ENCODE measurements at regions not wholly inside any gene's neighbourhood (a gene's known extent, or its start where the extent isn't known, plus 50 kb on each side); places are given as distances from the start of the nearest gene placed in this dataset.

- TF ChIP-seq BCLAF1 (IDR thresholded peaks at IDR 0.05) (no peak), CBX5 (IDR thresholded peaks at IDR 0.05; ENCODE audit: low read depth) (peak; percentile 91; the same call in 1 of the 2 replicates), PAX8 (IDR thresholded peaks at IDR 0.05) (no peak), ETV6 (conservative IDR thresholded peaks at IDR 0.05 in 1 of 2, IDR thresholded peaks at IDR 0.05 in 1 of 2; ENCODE audit: borderline replicate concordance in 1 of 2, low read depth in 1 of 2) (no peak)
These were observed 539.6 kb upstream of the CLINT1 start (continued) for GRCh38 chr5:158398360-158399201.

- Histone ChIP-seq H3K36me3 (ENCODE audit: control insufficient read depth in 2 of 2, insufficient read depth in 2 of 2, low read length in 1 of 2) (no peaks in the 10 kb centered on the region), H3K4me1 (ENCODE audit: control insufficient read depth, insufficient read depth, low read length) (peaks cover 7% of the 10 kb centered on the region; the same call in 1 of the 2 replicates), H3K4me3 (no peak overlapping the region), H3K4me2 (ENCODE audit: control insufficient read depth, insufficient read depth) (no peak overlapping the region), H3K79me2 (ENCODE audit: control insufficient read depth, insufficient read depth, low read length) (no peaks in the 10 kb centered on the region), H4K20me1 (ENCODE audit: control insufficient read depth, insufficient read depth) (no peaks in the 10 kb centered on the region), H3K27me3 (replicated peaks in 1 of 2; ENCODE audit: control insufficient read depth in 2 of 2, insufficient read depth in 2 of 2, low read length in 1 of 2) (no peaks in the 10 kb centered on the region), H3K9me3 (replicated peaks; ENCODE audit: control insufficient read depth, insufficient read depth, low read length) (peaks cover 2% of the 10 kb centered on the region; the same call in 2 of the 3 replicates), H3K27ac (ENCODE audit: control insufficient read depth, insufficient read depth) (no peak overlapping the region), H3K9ac (ENCODE audit: control insufficient read depth, insufficient read depth, low read length) (no peak overlapping the region), H2AFZ (ENCODE audit: control insufficient read depth, low read depth, low read length) (no peak overlapping the region)
- no TSS peak for BruUV-seq (replicated peaks)
- SMC1A ChIA-PET (ENCODE audit: uncharacterized antibody, unreplicated experiment) = interaction anchor here (0.7 to 1.8 kb wide), 6 partner anchors 10 to 463 kb away, joined by 3 to 7 read pairs (median 4); no protein-coding TSS in a partner anchor
- in situ Hi-C loops (cut with MboI) = no loop called here
- 61% methylated on average over 6 of the region's 6 CpGs for WGBS (ENCODE audit: insufficient coverage, insufficient replicate concordance, low lambda C conversion rate, missing lambda C conversion rate)
- FAIRE-seq = no peak
- intact Hi-C loops (cut with micrococcal nuclease; ENCODE audit: unreplicated experiment) = loop anchor here (10.0 kb wide), 1 partner anchor 708 kb away; no protein-coding TSS in a partner anchor
- ATAC-seq = no peak
- POLR2A ChIA-PET = interaction anchor here (1.8 kb wide), 1 partner anchor 38 kb away, joined by 4 read pairs; no protein-coding TSS in a partner anchor
- RAD21 ChIA-PET (ENCODE audit: unreplicated experiment) = no interaction called here
- no peak for TF ChIP-seq E4F1 (IDR thresholded peaks at IDR 0.05; ENCODE audit: borderline replicate concordance, partially characterized antibody)
- TF ChIP-seq SMC3 (IDR thresholded peaks at IDR 0.05; ENCODE audit: borderline replicate concordance, low read length) = no peak
- CTCF ChIA-PET = no interaction called here
- DNase-seq (ENCODE audit: low read depth, low spot score) = no peak
These were observed 538.3 kb upstream of the CLINT1 start for GRCh38 chr5:158397278-158397677.
